HCT116 (cell line): ENCODE measurements at regions not wholly inside any gene's neighbourhood (a gene's known extent, or its start where the extent isn't known, plus 50 kb on each side); places are given as distances from the start of the nearest gene placed in this dataset.

ENCODE experiments used
- ATAC-seq: fragments of 200-7000 bp; cut with Tn5 transposase; 2 replicates; pipeline ENCODE4 v1.9.1; 2020; ENCODE audit warnings: mild to moderate bottlenecking, moderate library complexity
- BruUV-seq: library from RNA; stranded (reverse); fragments of 400-500 nt; replicated peaks from 2 replicates; lab custom pipeline; 2021; lab: Mats Ljungman, UMichigan
- CTCF ChIA-PET: fragments of 300-600 bp; sonication (Branson Sonifier 250); formaldehyde crosslinking; loops from one replicate; lab custom pipeline; 2021; ENCODE audit warnings: antibody characterized with exemption; lab: Charles Lee
- POLR2A ChIA-PET: fragments of 300-600, 350-600 bp; sonication (Branson Sonifier 250); formaldehyde crosslinking; loops from one replicate; lab custom pipeline; 2021; ENCODE audit warnings: antibody characterized with exemption; lab: Charles Lee
- RAD21 ChIA-PET, 2 experiments: fragments of 300-600 bp; sonication (Branson Sonifier 250); formaldehyde crosslinking; loops; one replicate each; lab custom pipeline; 2023; ENCODE audit warnings: low total read pairs in 2 of 2; ENCODE audit not compliant: uncharacterized antibody in 2 of 2, unreplicated experiment in 2 of 2, low non-redundant PET in 1 of 2; lab: Charles Lee
- DNase-seq: peaks from one replicate; pipeline ENCODE4 v3.0.0-alpha.2; 2010; ENCODE audit warnings: low read depth, low spot score
- H2AFZ ChIP-seq: fragments of 200-600 bp; shearing (Covaris generic), sonication (generic); 2 replicates; pipeline ENCODE4 v1.6.1; 2017; ENCODE audit warnings: low read depth, mixed run types, mixed read lengths, antibody characterized with exemption, low read length; ENCODE audit not compliant: poor library complexity, severe bottlenecking
- H3K27ac ChIP-seq: 2 replicates; pipeline ENCODE4 v1.5.1; 2012; ENCODE audit warnings: low read depth, low read length
- H3K27me3 ChIP-seq: fragments of 200-600 bp; sonication (generic); 2 replicates; pipeline ENCODE4 v1.6.1; 2016; ENCODE audit warnings: mixed run types, low read length, mixed read lengths; ENCODE audit not compliant: insufficient read depth
- H3K36me3 ChIP-seq, 2 experiments: fragments of 200-500 bp in 1 of 2; fragments of 200-600 bp in 1 of 2; sonication (Bioruptor generic) in 1 of 2; sonication (generic) in 1 of 2; 2 replicates each; pipeline versions ENCODE4 v1.5.1 to v1.6.1; 2014 to 2016; ENCODE audit warnings: low read length in 2 of 2, inconsistent platforms in 1 of 2, mixed read lengths in 1 of 2, mixed run types in 1 of 2; ENCODE audit not compliant: insufficient read depth in 2 of 2, control insufficient read depth in 1 of 2
- H3K4me1 ChIP-seq, 2 experiments: fragments of 200-600 bp in 1 of 2; sonication (generic) in 1 of 2; 2 replicates each; pipeline versions ENCODE4 v1.5.1 to v1.6.1; 2012 to 2017; ENCODE audit warnings: low read length in 2 of 2, inconsistent platforms in 1 of 2, mild to moderate bottlenecking in 1 of 2, mixed read lengths in 1 of 2, mixed run types in 1 of 2, moderate library complexity in 1 of 2; ENCODE audit not compliant: insufficient read depth in 2 of 2, control insufficient read depth in 1 of 2
- H3K4me2 ChIP-seq: fragments of 200-600 bp; sonication (generic); 2 replicates; pipeline ENCODE4 v1.6.1; 2017; ENCODE audit warnings: mixed run types, low read length, mixed read lengths
- H3K4me3 ChIP-seq, 2 experiments: fragments of 200-600 bp in 1 of 2; sonication (generic) in 1 of 2; replicated peaks in 1 of 2; 2 replicates each; pipeline ENCODE4 v1.5.1; 2011 to 2016; ENCODE audit warnings: low read length in 2 of 2, control low read depth in 1 of 2, low read depth in 1 of 2, mild to moderate bottlenecking in 1 of 2, mixed read lengths in 1 of 2, mixed run types in 1 of 2
- H3K79me2 ChIP-seq: fragments of 200-600 bp; sonication (generic); 2 replicates; pipeline ENCODE4 v1.6.1; 2017; ENCODE audit warnings: mild to moderate bottlenecking, mixed run types, low read length, moderate library complexity, mixed read lengths; ENCODE audit not compliant: insufficient read depth
- H3K9ac ChIP-seq: fragments of 200-600 bp; sonication (generic); 2 replicates; pipeline ENCODE4 v1.6.1; 2016; ENCODE audit warnings: low read length, mixed read lengths
- H3K9me2 ChIP-seq: fragments of 200-600 bp; sonication (generic), shearing (Covaris generic); 2 replicates; pipeline ENCODE4 v1.6.1; 2017; ENCODE audit warnings: mixed run types, mild to moderate bottlenecking, moderate library complexity; ENCODE audit not compliant: insufficient read depth
- H3K9me3 ChIP-seq, 2 experiments: fragments of 200-500 bp in 1 of 2; fragments of 200-600 bp in 1 of 2; sonication (Bioruptor generic) in 1 of 2; sonication (generic) in 1 of 2; 2 replicates each; pipeline ENCODE4 v1.6.1; 2014 to 2017; ENCODE audit warnings: low read length in 2 of 2, mixed read lengths in 2 of 2, inconsistent platforms in 1 of 2, low read depth in 1 of 2, mild to moderate bottlenecking in 1 of 2, mixed run types in 1 of 2, moderate library complexity in 1 of 2; ENCODE audit not compliant: control insufficient read depth in 1 of 2, insufficient read depth in 1 of 2
- H4K20me1 ChIP-seq: fragments of 200-600 bp; sonication (generic), shearing (Covaris generic); 2 replicates; pipeline ENCODE4 v1.6.1; 2017; ENCODE audit warnings: mixed run types, mild to moderate bottlenecking, moderate library complexity; ENCODE audit not compliant: insufficient read depth
- EGR1 ChIP-seq: IDR thresholded peaks from 2 replicates; pipeline ENCODE4 v1.6.1; 2012; ENCODE audit warnings: low read depth
- EZH2phosphoT487 ChIP-seq: fragments of 200-600 bp; IDR thresholded peaks from 2 replicates; pipeline ENCODE4 v1.6.1; 2018; ENCODE audit warnings: antibody characterized with exemption, borderline replicate concordance
- POLR2A ChIP-seq: IDR thresholded peaks from 2 replicates; pipeline ENCODE4 v1.7.0; 2011; ENCODE audit warnings: borderline replicate concordance; ENCODE audit not compliant: insufficient read depth, insufficient read length; ENCODE audit errors: extremely low read depth
- SRF ChIP-seq: IDR thresholded peaks from 2 replicates; pipeline ENCODE4 v1.6.1; 2012; ENCODE audit warnings: low read depth
- TCF7L2 ChIP-seq: IDR thresholded peaks from 2 replicates; pipeline ENCODE4 v1.7.0; 2011; ENCODE audit warnings: borderline replicate concordance, inconsistent platforms; ENCODE audit not compliant: insufficient read depth, insufficient read length; ENCODE audit errors: extremely low read depth
- YY1 ChIP-seq: IDR thresholded peaks from 2 replicates; pipeline ENCODE4 v1.6.1; 2011; ENCODE audit warnings: low read length, low read depth, moderate library complexity, mild to moderate bottlenecking; ENCODE audit not compliant: insufficient replicate concordance; ENCODE audit errors: extremely low read depth
- ZNF274 ChIP-seq: fragments of 200-500 bp; sonication (Bioruptor generic); IDR thresholded peaks from 2 replicates; pipeline ENCODE4 v1.6.1; 2014; ENCODE audit warnings: mild to moderate bottlenecking, low read depth, low read length, inconsistent platforms
- intact Hi-C: fragments of 100-400 bp; cut with micrococcal nuclease; formaldehyde crosslinking; loops from 2 replicates; pipeline ENCODE4 v1.10.0; 2022
- TF ChIP-seq, protein P1 (sequence below): IDR thresholded peaks from 2 replicates; pipeline ENCODE4 v1.6.1; 2011; ENCODE audit warnings: mild to moderate bottlenecking, low read length, moderate library complexity; ENCODE audit not compliant: insufficient replicate concordance; ENCODE audit errors: extremely low read depth
- TF ChIP-seq, protein P2 (sequence below): IDR thresholded peaks from 2 replicates; pipeline ENCODE4 v1.6.1; 2012

DNA sequence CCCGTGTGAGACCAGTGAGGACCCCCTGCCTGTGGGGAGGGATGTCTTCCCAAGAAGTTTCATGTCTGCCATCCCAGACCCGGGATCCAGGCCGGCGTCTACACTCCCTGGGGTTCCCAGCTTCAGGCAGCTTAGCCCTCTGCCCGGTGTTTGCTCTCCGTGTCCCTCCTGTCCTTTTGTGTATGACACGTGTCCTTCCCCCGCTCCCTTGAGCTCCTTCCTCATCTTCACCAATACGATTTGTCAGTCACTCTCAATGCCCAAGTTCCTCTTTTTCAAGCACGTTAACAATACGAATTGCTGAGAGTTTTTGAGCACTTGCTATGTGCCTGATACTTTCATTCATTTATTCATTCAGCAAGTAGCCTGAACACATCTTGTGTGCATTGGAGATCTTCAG lies 115.6 kb upstream of the PTPN1 start:
- ChIA-PET POLR2A (no interaction called here), RAD21 (no interaction called here), CTCF (no interaction called here)
- TF ChIP-seq POLR2A (no peak), YY1 (no peak), SRF (no peak), EZH2phosphoT487 (no peak), ZNF274 (no peak), TCF7L2 (no peak), EGR1 (no peak)
- TF ChIP-seq, protein P1, sequence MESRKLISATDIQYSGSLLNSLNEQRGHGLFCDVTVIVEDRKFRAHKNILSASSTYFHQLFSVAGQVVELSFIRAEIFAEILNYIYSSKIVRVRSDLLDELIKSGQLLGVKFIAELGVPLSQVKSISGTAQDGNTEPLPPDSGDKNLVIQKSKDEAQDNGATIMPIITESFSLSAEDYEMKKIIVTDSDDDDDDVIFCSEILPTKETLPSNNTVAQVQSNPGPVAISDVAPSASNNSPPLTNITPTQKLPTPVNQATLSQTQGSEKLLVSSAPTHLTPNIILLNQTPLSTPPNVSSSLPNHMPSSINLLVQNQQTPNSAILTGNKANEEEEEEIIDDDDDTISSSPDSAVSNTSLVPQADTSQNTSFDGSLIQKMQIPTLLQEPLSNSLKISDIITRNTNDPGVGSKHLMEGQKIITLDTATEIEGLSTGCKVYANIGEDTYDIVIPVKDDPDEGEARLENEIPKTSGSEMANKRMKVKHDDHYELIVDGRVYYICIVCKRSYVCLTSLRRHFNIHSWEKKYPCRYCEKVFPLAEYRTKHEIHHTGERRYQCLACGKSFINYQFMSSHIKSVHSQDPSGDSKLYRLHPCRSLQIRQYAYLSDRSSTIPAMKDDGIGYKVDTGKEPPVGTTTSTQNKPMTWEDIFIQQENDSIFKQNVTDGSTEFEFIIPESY: no peak
- TF ChIP-seq, protein P2, sequence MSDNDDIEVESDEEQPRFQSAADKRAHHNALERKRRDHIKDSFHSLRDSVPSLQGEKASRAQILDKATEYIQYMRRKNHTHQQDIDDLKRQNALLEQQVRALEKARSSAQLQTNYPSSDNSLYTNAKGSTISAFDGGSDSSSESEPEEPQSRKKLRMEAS: no peak
- H3K9me2 ChIP-seq: no peaks in the 10 kb centered on the region
- no peaks in the 10 kb centered on the region for H3K36me3 ChIP-seq
- H4K20me1 ChIP-seq: no peaks in the 10 kb centered on the region
- BruUV-seq: no TSS peak
- H3K27me3 ChIP-seq: no peaks in the 10 kb centered on the region
- H2AFZ ChIP-seq: no peak overlapping the region
- ATAC-seq (no peak), DNase-seq (no peak)
- H3K4me3 ChIP-seq: no peak overlapping the region
- no peak overlapping the region for H3K9ac ChIP-seq
- peaks cover 0 to 3% of the 10 kb centered on the region in 2 experiments; a peak in 2 of 4 replicates for H3K4me1 ChIP-seq
- H3K79me2 ChIP-seq: no peaks in the 10 kb centered on the region
- H3K9me3 ChIP-seq: no peaks in the 10 kb centered on the region
- H3K27ac ChIP-seq: no peak overlapping the region
- no peak overlapping the region for H3K4me2 ChIP-seq
- intact Hi-C loops: no loop called here
